OCI-LY7 (cell line): ENCODE measurements at regions not wholly inside any gene's neighbourhood (a gene's known extent, or its start where the extent isn't known, plus 50 kb on each side); places are given as distances from the start of the nearest gene placed in this dataset.

Experiments
- BruUV-seq: library from RNA; stranded (reverse); fragments of 400-500 nt; replicated peaks from 2 replicates; lab custom pipeline; 2021; lab: Mats Ljungman, UMichigan
- CTCF ChIA-PET: fragments of 300-600 bp; sonication (Branson Sonifier 250); formaldehyde crosslinking; loops from one replicate; lab custom pipeline; 2022; ENCODE audit warnings: antibody characterized with exemption; ENCODE audit not compliant: unreplicated experiment; lab: Charles Lee
- POLR2A ChIA-PET: fragments of 300-600 bp; sonication (Branson Sonifier 250); formaldehyde crosslinking; loops from one replicate; lab custom pipeline; 2022; ENCODE audit warnings: antibody characterized with exemption; lab: Charles Lee
- DNase-seq: peaks from one replicate; pipeline ENCODE4 v3.0.0-alpha.2; 2015; ENCODE audit warnings: low spot score
- H2AFZ ChIP-seq: fragments of 200-600 bp; sonication (generic), shearing (Covaris generic); 2 replicates; pipeline ENCODE4 v1.6.1; 2014; ENCODE audit warnings: mild to moderate bottlenecking, antibody characterized with exemption, low read length, moderate library complexity
- H3K27ac ChIP-seq: fragments of 200-600 bp; sonication (generic); 2 replicates; pipeline ENCODE4 v1.5.1; 2014; ENCODE audit warnings: mixed run types, low read depth, mild to moderate bottlenecking, moderate library complexity, low read length, inconsistent platforms; ENCODE audit not compliant: poor library complexity, severe bottlenecking
- H3K36me3 ChIP-seq: fragments of 200-600 bp; sonication (generic); 2 replicates; pipeline ENCODE4 v1.6.1; 2014; ENCODE audit warnings: mild to moderate bottlenecking, antibody characterized with exemption, low read length, moderate library complexity, mixed read lengths; ENCODE audit not compliant: insufficient read depth
- H3K4me1 ChIP-seq: fragments of 200-600 bp; sonication (generic); 2 replicates; pipeline ENCODE4 v1.5.1; 2014; ENCODE audit warnings: mild to moderate bottlenecking, low read length; ENCODE audit not compliant: insufficient read depth, poor library complexity, severe bottlenecking
- H3K4me2 ChIP-seq: fragments of 200-600 bp; sonication (generic); 2 replicates; pipeline ENCODE4 v1.6.1; 2014; ENCODE audit warnings: mild to moderate bottlenecking, low read length
- H3K4me3 ChIP-seq: fragments of 200-600 bp; sonication (generic); 2 replicates; pipeline ENCODE4 v1.5.1; 2014; ENCODE audit warnings: mild to moderate bottlenecking, low read depth, low read length; ENCODE audit not compliant: poor library complexity, severe bottlenecking
- H3K79me2 ChIP-seq: fragments of 200-600 bp; sonication (generic); 2 replicates; pipeline ENCODE4 v1.6.1; 2016; ENCODE audit warnings: low read depth, mild to moderate bottlenecking, low read length, moderate library complexity, mixed read lengths; ENCODE audit not compliant: insufficient read depth
- H3K9me2 ChIP-seq: fragments of 200-600 bp; sonication (generic); 2 replicates; pipeline ENCODE4 v1.6.1; 2016; ENCODE audit warnings: mild to moderate bottlenecking, low read length, mixed read lengths; ENCODE audit not compliant: insufficient read depth
- H3K9me3 ChIP-seq: fragments of 200-600 bp; sonication (generic); 2 replicates; pipeline ENCODE4 v1.6.1; 2014; ENCODE audit warnings: mild to moderate bottlenecking, mixed run types, low read length, mixed read lengths
- H4K20me1 ChIP-seq: fragments of 200-600 bp; sonication (generic); 2 replicates; pipeline ENCODE4 v1.6.1; 2014; ENCODE audit warnings: mild to moderate bottlenecking, antibody characterized with exemption, low read length, moderate library complexity, mixed read lengths; ENCODE audit not compliant: insufficient read depth
- CTCF ChIP-seq: fragments of 200-600 bp; sonication (generic); conservative IDR thresholded peaks from 2 replicates; pipeline ENCODE4 v1.5.1; 2014; ENCODE audit warnings: mild to moderate bottlenecking, antibody characterized with exemption, low read length, moderate library complexity, mixed read lengths
- EZH2phosphoT487 ChIP-seq: fragments of 200-600 bp; sonication (generic); IDR thresholded peaks from 2 replicates; pipeline ENCODE4 v1.6.1; 2018; ENCODE audit warnings: low read depth, borderline replicate concordance, mild to moderate bottlenecking, mixed run types, antibody characterized with exemption, low read length, moderate library complexity, mixed read lengths
- intact Hi-C: fragments of 100-400 bp; cut with micrococcal nuclease; formaldehyde crosslinking; loops from one replicate; pipeline ENCODE4 v1.10.0; 2022; ENCODE audit not compliant: unreplicated experiment

DNA sequence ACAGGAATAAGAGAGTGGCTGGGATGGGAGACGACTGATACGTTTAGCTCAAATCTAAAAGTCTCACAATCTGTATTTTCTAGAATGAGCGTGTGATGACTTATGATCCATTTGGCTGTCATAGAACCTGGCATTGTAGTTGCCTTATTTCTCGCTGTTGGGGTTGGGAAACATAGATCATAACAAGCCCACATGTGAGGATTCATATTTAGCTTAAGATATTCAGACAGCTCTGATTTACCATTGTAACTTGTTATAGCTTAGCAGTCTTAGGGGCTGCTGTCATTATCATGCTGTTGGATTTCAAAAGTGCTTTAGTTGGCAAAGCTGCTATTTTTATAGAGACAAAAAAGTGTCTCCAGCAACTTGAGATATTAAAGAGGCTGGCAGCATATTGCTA, 871.3 kb downstream of the ZPLD1 start:
- BruUV-seq, result no TSS peak
- no peak for DNase-seq
- Histone ChIP-seq H3K4me3 (no peak overlapping the region), H2AFZ (no peak overlapping the region), H3K27ac (no peak overlapping the region), H4K20me1 (no peaks in the 10 kb centered on the region), H3K9me3 (no peaks in the 10 kb centered on the region), H3K4me1 (no peaks in the 10 kb centered on the region), H3K79me2 (no peaks in the 10 kb centered on the region), H3K4me2 (no peak overlapping the region), H3K36me3 (no peaks in the 10 kb centered on the region), H3K9me2 (no peaks in the 10 kb centered on the region)
- ChIA-PET CTCF (no interaction called here), POLR2A (no interaction called here)
- TF ChIP-seq EZH2phosphoT487, result no peak
- no peak for TF ChIP-seq CTCF
- intact Hi-C loops, result no loop called here

DNA sequence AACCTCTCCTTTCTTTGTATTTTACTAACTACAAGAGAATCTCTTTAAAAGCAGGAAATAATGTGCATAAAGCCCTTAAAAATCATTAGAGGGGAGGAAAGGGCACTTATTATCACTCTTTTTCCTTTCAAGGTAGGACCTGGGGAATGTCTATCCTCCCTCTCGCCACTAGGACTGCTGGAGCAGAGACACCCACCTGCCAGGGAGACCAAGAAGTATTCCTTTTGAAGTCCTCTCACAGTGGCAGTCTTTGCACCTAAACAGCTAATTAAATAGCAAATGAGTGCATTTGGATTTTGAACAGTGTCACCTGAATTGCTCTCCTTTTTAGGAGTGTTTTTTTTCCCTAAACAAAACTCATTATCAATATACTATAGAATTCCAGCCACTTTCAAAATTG, 874.1 kb downstream of the ZPLD1 start:
- H3K9me2 ChIP-seq, result no peaks in the 10 kb centered on the region
- no TSS peak for BruUV-seq
- TF ChIP-seq CTCF, result no peak
- no peak for TF ChIP-seq EZH2phosphoT487
- H3K36me3 ChIP-seq, result no peaks in the 10 kb centered on the region
- H4K20me1 ChIP-seq, result no peaks in the 10 kb centered on the region
- no peak overlapping the region for H3K27ac ChIP-seq
- no peak overlapping the region for H3K4me3 ChIP-seq
- no peaks in the 10 kb centered on the region for H3K9me3 ChIP-seq
- POLR2A ChIA-PET, result no interaction called here
- intact Hi-C loops, result no loop called here
- H3K79me2 ChIP-seq, result no peaks in the 10 kb centered on the region
- CTCF ChIA-PET, result no interaction called here
- no peak overlapping the region for H2AFZ ChIP-seq
- no peak for DNase-seq
- no peaks in the 10 kb centered on the region for H3K4me1 ChIP-seq
- no peak overlapping the region for H3K4me2 ChIP-seq

GRCh38 chr3:103319912-103320311, 885.1 kb downstream of the ZPLD1 start:
- Histone ChIP-seq H3K79me2 (no peaks in the 10 kb centered on the region), H4K20me1 (no peaks in the 10 kb centered on the region), H3K4me1 (no peaks in the 10 kb centered on the region), H3K4me2 (no peak overlapping the region), H3K36me3 (no peaks in the 10 kb centered on the region), H3K9me3 (no peaks in the 10 kb centered on the region), H3K27ac (no peak overlapping the region), H3K9me2 (no peaks in the 10 kb centered on the region), H2AFZ (no peak overlapping the region), H3K4me3 (no peak overlapping the region)
- intact Hi-C loops, result no loop called here
- ChIA-PET POLR2A (interaction anchor here (0.6 to 0.9 kb wide), 3 partner anchors 15 to 372 kb away, joined by 3 read pairs; no protein-coding TSS in a partner anchor), CTCF (no interaction called here)
- DNase-seq, result no peak
- BruUV-seq, result no TSS peak
- TF ChIP-seq CTCF, result no peak
- no peak for TF ChIP-seq EZH2phosphoT487
